ENCODE measurements at regions not wholly inside any gene's neighbourhood (a gene's known extent, or its start where the extent isn't known, plus 50 kb on each side); places are given as distances from the start of the nearest gene placed in this dataset.

GRCh38 chr10:30748152-30748973, 118.8 kb upstream of the LYZL2 start (continued):
- TF ChIP-seq, protein P1, sequence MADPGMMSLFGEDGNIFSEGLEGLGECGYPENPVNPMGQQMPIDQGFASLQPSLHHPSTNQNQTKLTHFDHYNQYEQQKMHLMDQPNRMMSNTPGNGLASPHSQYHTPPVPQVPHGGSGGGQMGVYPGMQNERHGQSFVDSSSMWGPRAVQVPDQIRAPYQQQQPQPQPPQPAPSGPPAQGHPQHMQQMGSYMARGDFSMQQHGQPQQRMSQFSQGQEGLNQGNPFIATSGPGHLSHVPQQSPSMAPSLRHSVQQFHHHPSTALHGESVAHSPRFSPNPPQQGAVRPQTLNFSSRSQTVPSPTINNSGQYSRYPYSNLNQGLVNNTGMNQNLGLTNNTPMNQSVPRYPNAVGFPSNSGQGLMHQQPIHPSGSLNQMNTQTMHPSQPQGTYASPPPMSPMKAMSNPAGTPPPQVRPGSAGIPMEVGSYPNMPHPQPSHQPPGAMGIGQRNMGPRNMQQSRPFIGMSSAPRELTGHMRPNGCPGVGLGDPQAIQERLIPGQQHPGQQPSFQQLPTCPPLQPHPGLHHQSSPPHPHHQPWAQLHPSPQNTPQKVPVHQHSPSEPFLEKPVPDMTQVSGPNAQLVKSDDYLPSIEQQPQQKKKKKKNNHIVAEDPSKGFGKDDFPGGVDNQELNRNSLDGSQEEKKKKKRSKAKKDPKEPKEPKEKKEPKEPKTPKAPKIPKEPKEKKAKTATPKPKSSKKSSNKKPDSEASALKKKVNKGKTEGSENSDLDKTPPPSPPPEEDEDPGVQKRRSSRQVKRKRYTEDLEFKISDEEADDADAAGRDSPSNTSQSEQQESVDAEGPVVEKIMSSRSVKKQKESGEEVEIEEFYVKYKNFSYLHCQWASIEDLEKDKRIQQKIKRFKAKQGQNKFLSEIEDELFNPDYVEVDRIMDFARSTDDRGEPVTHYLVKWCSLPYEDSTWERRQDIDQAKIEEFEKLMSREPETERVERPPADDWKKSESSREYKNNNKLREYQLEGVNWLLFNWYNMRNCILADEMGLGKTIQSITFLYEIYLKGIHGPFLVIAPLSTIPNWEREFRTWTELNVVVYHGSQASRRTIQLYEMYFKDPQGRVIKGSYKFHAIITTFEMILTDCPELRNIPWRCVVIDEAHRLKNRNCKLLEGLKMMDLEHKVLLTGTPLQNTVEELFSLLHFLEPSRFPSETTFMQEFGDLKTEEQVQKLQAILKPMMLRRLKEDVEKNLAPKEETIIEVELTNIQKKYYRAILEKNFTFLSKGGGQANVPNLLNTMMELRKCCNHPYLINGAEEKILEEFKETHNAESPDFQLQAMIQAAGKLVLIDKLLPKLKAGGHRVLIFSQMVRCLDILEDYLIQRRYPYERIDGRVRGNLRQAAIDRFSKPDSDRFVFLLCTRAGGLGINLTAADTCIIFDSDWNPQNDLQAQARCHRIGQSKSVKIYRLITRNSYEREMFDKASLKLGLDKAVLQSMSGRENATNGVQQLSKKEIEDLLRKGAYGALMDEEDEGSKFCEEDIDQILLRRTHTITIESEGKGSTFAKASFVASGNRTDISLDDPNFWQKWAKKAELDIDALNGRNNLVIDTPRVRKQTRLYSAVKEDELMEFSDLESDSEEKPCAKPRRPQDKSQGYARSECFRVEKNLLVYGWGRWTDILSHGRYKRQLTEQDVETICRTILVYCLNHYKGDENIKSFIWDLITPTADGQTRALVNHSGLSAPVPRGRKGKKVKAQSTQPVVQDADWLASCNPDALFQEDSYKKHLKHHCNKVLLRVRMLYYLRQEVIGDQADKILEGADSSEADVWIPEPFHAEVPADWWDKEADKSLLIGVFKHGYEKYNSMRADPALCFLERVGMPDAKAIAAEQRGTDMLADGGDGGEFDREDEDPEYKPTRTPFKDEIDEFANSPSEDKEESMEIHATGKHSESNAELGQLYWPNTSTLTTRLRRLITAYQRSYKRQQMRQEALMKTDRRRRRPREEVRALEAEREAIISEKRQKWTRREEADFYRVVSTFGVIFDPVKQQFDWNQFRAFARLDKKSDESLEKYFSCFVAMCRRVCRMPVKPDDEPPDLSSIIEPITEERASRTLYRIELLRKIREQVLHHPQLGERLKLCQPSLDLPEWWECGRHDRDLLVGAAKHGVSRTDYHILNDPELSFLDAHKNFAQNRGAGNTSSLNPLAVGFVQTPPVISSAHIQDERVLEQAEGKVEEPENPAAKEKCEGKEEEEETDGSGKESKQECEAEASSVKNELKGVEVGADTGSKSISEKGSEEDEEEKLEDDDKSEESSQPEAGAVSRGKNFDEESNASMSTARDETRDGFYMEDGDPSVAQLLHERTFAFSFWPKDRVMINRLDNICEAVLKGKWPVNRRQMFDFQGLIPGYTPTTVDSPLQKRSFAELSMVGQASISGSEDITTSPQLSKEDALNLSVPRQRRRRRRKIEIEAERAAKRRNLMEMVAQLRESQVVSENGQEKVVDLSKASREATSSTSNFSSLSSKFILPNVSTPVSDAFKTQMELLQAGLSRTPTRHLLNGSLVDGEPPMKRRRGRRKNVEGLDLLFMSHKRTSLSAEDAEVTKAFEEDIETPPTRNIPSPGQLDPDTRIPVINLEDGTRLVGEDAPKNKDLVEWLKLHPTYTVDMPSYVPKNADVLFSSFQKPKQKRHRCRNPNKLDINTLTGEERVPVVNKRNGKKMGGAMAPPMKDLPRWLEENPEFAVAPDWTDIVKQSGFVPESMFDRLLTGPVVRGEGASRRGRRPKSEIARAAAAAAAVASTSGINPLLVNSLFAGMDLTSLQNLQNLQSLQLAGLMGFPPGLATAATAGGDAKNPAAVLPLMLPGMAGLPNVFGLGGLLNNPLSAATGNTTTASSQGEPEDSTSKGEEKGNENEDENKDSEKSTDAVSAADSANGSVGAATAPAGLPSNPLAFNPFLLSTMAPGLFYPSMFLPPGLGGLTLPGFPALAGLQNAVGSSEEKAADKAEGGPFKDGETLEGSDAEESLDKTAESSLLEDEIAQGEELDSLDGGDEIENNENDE (IDR thresholded peaks at IDR 0.05; ENCODE audit: insufficient replicate concordance, low read length): no peak
- TF ChIP-seq POLR2A (IDR thresholded peaks at IDR 0.05; ENCODE audit: control extremely low read depth in 1 of 2, low read depth in 2 of 2, low read length in 2 of 2): no peak
- TF ChIP-seq EGR1 (IDR thresholded peaks at IDR 0.05; ENCODE audit: borderline replicate concordance, low read depth, low read length): no peak
- no peak for TF ChIP-seq ZNF274 (IDR thresholded peaks at IDR 0.05; ENCODE audit: borderline replicate concordance, extremely low read depth, low read length)
- TF ChIP-seq, protein P2, sequence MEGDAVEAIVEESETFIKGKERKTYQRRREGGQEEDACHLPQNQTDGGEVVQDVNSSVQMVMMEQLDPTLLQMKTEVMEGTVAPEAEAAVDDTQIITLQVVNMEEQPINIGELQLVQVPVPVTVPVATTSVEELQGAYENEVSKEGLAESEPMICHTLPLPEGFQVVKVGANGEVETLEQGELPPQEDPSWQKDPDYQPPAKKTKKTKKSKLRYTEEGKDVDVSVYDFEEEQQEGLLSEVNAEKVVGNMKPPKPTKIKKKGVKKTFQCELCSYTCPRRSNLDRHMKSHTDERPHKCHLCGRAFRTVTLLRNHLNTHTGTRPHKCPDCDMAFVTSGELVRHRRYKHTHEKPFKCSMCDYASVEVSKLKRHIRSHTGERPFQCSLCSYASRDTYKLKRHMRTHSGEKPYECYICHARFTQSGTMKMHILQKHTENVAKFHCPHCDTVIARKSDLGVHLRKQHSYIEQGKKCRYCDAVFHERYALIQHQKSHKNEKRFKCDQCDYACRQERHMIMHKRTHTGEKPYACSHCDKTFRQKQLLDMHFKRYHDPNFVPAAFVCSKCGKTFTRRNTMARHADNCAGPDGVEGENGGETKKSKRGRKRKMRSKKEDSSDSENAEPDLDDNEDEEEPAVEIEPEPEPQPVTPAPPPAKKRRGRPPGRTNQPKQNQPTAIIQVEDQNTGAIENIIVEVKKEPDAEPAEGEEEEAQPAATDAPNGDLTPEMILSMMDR (IDR thresholded peaks at IDR 0.05; ENCODE audit: control extremely low read depth in 1 of 3, insufficient read depth in 1 of 3, low read depth in 1 of 3, low read length in 3 of 3): no peak
- TF ChIP-seq FOSL1 (IDR thresholded peaks at IDR 0.05; ENCODE audit: insufficient read depth, low read depth, low read length): no peak

Data from H1 (cell line).